Spleen (tissue), 11 donors: ENCODE measurements at regions not wholly inside any gene's neighbourhood (a gene's known extent, or its start where the extent isn't known, plus 50 kb on each side); places are given as distances from the start of the nearest gene placed in this dataset.

Experiments
- DNase-seq: peaks from one replicate; pipeline ENCODE4 v3.0.0-alpha.2; 2020
- H3K27ac ChIP-seq, 8 donors: fragments of 200-600 bp; sonication (generic) in 7 of 8; 1 replicate in 4 of 8; 2 replicates in 4 of 8; pipeline versions ENCODE4 v1.5.0 to v1.8.0; 2016 to 2021; ENCODE audit warnings: inconsistent platforms in 4 of 8, mild to moderate bottlenecking in 4 of 8, moderate library complexity in 1 of 8
- H3K27me3 ChIP-seq, 7 donors: fragments of 200-600 bp; sonication (generic) in 6 of 7; replicated peaks in 1 of 7; 1 replicate in 4 of 7; 2 replicates in 3 of 7; pipeline versions ENCODE4 v1.5.0 to v1.8.0; 2016 to 2021; ENCODE audit warnings: inconsistent platforms in 3 of 7, mild to moderate bottlenecking in 1 of 7
- H3K36me3 ChIP-seq, 6 donors: fragments of 200-600 bp; sonication (generic) in 5 of 6; 1 replicate in 4 of 6; 2 replicates in 2 of 6; pipeline versions ENCODE4 v1.5.0 to v1.8.0; 2016 to 2021; ENCODE audit warnings: inconsistent platforms in 2 of 6
- H3K4me1 ChIP-seq, 6 donors: fragments of 200-600 bp; sonication (generic) in 5 of 6; 1 replicate in 3 of 6; 2 replicates in 3 of 6; pipeline versions ENCODE4 v1.5.0 to v1.8.0; 2016 to 2021; ENCODE audit warnings: inconsistent platforms in 3 of 6
- H3K4me3 ChIP-seq, 8 donors: fragments of 200-600 bp; sonication (generic) in 7 of 8; 1 replicate in 4 of 8; 2 replicates in 4 of 8; pipeline versions ENCODE4 v1.5.0 to v1.8.0; 2016 to 2021; ENCODE audit warnings: inconsistent platforms in 4 of 8, mild to moderate bottlenecking in 4 of 8, moderate library complexity in 2 of 8
- H3K9me3 ChIP-seq, 8 donors: fragments of 200-600 bp; sonication (generic) in 7 of 8; 1 replicate in 4 of 8; 2 replicates in 4 of 8; pipeline versions ENCODE4 v1.5.0 to v1.8.0; 2016 to 2021; ENCODE audit warnings: inconsistent platforms in 4 of 8
- POLR2A ChIP-seq, 3 donors: fragments of 450-650 bp; IDR thresholded peaks; one replicate each; pipeline ENCODE4 v1.5.1; 2017; ENCODE audit warnings: antibody characterized with exemption in 3 of 3, mild to moderate bottlenecking in 1 of 3
- POLR2AphosphoS5 ChIP-seq, 3 donors: sonication (generic); formaldehyde crosslinking; IDR thresholded peaks; one replicate each; pipeline ENCODE4 v1.5.1; 2017; ENCODE audit warnings: antibody characterized with exemption in 3 of 3
- WGBS, 5 donors: extraction: QIAGEN DNeasy Blood & Tissue Kit in 3 of 5; methylation state at CpG; one replicate each; pipeline versions ENCODE4 v1.1.5 to v1.1.7; 2013 to 2018; 5-methylcytosine and 5-hydroxymethylcytosine counted together
- intact Hi-C: fragments of 100-400 bp; cut with DNase I; formaldehyde crosslinking; loops from one replicate; pipeline ENCODE4 v1.15.0; 2023; ENCODE audit warnings: low total_unique reads
- TF ChIP-seq, protein P1 (sequence below), 11 experiments: fragments of 200-600 bp in 7 of 11; fragments of 450-650 bp in 4 of 11; sonication (generic) in 4 of 11; IDR thresholded peaks in 8 of 11; conservative IDR thresholded peaks in 3 of 11; 1 replicate in 7 of 11; 2 replicates in 4 of 11; pipeline versions ENCODE4 v1.4.0 to v1.8.0; 2016 to 2021; ENCODE audit warnings: antibody characterized with exemption in 11 of 11, inconsistent platforms in 4 of 11, mild to moderate bottlenecking in 1 of 11
- donor health status: healthy with polysubstance abuse.
- donor health status: DM: no; HTN: no; CAD: no; lungs with moderate emphysema.
- donor health status: DM: no; HTN: no; CAD: no.
- donor health status: Bipolar disorder and iron deficiency.
- donor health status: healthy.
- donor health status: DM: no; HTN: no; CAD: no.
- donor health status: DM: yes; HTN: yes; CAD: no.

DNA sequence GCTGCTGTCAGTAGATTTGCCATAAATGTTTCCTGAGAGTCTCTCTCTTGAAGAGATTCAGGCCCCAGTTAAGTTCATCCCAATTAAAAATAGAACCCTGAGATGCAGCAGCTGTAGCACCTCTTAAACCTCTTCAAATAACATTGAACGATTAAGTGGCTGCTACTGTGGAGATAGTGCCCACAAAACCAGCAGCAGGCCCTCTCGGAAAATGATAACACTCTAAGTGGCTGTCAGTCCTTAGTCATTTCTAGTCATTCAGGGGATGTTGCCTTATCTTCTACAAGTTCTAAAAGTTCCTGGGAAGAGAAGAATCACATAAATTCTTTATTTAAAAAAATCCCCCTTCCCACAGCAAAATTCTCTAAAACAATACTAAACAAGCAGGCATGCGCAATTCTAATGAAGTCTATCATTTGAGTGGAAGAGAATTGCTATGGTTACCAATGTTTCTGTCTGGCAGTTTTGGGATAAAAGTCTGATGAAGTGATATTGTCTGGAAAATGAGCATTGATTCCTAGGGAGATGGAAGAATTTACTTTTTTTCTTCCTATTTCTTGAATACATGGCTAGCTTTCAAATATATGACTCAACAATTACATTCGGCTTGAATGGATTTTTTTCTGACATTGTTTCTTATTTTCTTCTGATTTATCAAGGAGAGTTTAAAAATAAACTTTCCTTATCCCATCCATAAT, 131.9 kb downstream of the TRMT11 start:
- Histone ChIP-seq H3K4me3 (no peak overlapping the region), H3K9me3 (no peaks in the 10 kb centered on the region), H3K36me3 (peaks cover 0 to 4% (median 0%) of the 10 kb centered on the region in 6 donors), H3K4me1 (no peaks in the 10 kb centered on the region), H3K27ac (no peak overlapping the region), H3K27me3 (no peaks in the 10 kb centered on the region)
- no peak for DNase-seq
- 71 to 86% (median 78%) methylated on average over 4 of the region's 4 CpGs for WGBS, 5 donors
- intact Hi-C loops: no loop called here
- TF ChIP-seq, protein P1, sequence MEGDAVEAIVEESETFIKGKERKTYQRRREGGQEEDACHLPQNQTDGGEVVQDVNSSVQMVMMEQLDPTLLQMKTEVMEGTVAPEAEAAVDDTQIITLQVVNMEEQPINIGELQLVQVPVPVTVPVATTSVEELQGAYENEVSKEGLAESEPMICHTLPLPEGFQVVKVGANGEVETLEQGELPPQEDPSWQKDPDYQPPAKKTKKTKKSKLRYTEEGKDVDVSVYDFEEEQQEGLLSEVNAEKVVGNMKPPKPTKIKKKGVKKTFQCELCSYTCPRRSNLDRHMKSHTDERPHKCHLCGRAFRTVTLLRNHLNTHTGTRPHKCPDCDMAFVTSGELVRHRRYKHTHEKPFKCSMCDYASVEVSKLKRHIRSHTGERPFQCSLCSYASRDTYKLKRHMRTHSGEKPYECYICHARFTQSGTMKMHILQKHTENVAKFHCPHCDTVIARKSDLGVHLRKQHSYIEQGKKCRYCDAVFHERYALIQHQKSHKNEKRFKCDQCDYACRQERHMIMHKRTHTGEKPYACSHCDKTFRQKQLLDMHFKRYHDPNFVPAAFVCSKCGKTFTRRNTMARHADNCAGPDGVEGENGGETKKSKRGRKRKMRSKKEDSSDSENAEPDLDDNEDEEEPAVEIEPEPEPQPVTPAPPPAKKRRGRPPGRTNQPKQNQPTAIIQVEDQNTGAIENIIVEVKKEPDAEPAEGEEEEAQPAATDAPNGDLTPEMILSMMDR (IDR thresholded peaks at IDR 0.05 in 8 of 11, conservative IDR thresholded peaks at IDR 0.05 in 3 of 11): no peak
- TF ChIP-seq POLR2A (IDR thresholded peaks at IDR 0.05) (no peak), POLR2AphosphoS5 (IDR thresholded peaks at IDR 0.05) (no peak)

DNA sequence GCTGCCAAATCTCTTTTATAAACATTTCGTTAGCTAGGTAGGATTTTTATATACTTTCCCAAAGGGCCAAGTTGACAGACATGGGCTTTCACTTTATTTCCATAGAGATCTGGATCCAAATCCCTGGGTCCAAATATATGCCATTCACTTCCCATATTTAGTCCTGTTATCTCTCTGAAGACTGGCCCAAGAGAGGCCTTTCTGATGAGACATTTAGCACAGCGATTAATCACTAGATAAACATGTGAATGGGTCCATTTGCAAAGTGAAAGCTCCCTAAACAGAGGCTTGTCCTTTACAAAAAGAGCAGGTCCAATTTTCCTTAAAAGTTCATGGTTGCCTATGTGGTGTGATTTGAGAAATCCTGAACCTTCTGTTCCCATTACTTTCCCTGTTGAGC, 132.6 kb downstream of the TRMT11 start:
- no peak overlapping the region for H3K4me3 ChIP-seq
- no peak for DNase-seq
- H3K36me3 ChIP-seq: peaks cover 0 to 4% (median 0%) of the 10 kb centered on the region in 6 donors
- intact Hi-C loops: no loop called here
- WGBS, 5 donors: 88 to 97% (median 96%) methylated on average over 2 of the region's 2 CpGs
- H3K27me3 ChIP-seq: no peaks in the 10 kb centered on the region
- TF ChIP-seq, protein P1 (IDR thresholded peaks at IDR 0.05 in 8 of 11, conservative IDR thresholded peaks at IDR 0.05 in 3 of 11): no peak
- TF ChIP-seq POLR2AphosphoS5 (IDR thresholded peaks at IDR 0.05) (no peak), POLR2A (IDR thresholded peaks at IDR 0.05) (no peak)
- H3K9me3 ChIP-seq: no peaks in the 10 kb centered on the region
- H3K27ac ChIP-seq: no peak overlapping the region
- H3K4me1 ChIP-seq: no peaks in the 10 kb centered on the region

DNA sequence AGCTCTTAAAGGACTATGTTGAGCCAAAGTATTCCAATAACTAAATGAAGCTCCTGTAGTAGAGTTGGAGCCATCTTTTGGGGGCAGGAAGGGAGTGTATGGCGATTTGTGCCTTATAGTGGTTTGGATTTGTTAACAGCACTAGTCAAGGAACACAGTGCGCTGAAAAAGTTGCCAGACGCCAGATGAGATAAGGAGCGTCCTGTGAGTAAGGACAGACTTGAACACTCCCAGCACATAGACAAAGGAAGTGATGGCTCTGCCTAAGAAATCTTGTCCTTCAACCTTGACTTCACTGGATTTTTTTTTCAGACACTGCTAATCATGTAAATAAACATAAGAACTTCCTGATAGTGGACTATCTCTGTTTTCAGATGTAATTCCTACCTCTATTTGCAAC, 136.9 kb downstream of the TRMT11 start:
- Histone ChIP-seq H3K4me3 (no peak overlapping the region), H3K36me3 (no peaks in the 10 kb centered on the region), H3K9me3 (no peaks in the 10 kb centered on the region), H3K27me3 (no peaks in the 10 kb centered on the region), H3K4me1 (no peaks in the 10 kb centered on the region), H3K27ac (no peak overlapping the region)
- intact Hi-C loops: no loop called here
- 73 to 86% (median 76%) methylated on average over 4 of the region's 4 CpGs for WGBS, 5 donors
- TF ChIP-seq, protein P1 (IDR thresholded peaks at IDR 0.05 in 8 of 11, conservative IDR thresholded peaks at IDR 0.05 in 3 of 11): no peak
- TF ChIP-seq POLR2AphosphoS5 (IDR thresholded peaks at IDR 0.05) (no peak), POLR2A (IDR thresholded peaks at IDR 0.05) (no peak)
- DNase-seq: no peak

DNA sequence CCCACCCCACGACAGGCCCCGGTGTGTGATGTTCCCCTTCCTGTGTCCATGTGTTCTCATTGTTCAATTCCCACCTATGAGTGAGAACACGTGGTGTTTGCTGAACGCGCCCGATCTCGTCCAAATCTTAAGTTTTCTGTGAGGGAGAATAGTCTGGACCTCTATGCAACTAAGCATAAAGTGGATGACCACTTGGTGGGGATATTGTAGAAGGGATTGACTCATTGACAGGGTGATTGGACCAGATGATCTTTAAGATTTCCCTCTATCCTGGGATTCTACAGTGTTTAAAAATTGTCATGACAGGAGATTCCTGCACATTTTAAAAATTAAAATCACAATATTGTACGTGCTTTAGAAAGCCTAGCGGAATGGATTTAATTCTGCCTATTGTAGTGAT, 141.3 kb downstream of the TRMT11 start:
- H3K36me3 ChIP-seq: peaks cover 0 to 23% (median 0%) of the 10 kb centered on the region in 6 donors
- H3K4me1 ChIP-seq: no peaks in the 10 kb centered on the region
- TF ChIP-seq POLR2AphosphoS5 (IDR thresholded peaks at IDR 0.05) (no peak), POLR2A (IDR thresholded peaks at IDR 0.05) (no peak)
- TF ChIP-seq, protein P1 (IDR thresholded peaks at IDR 0.05 in 8 of 11, conservative IDR thresholded peaks at IDR 0.05 in 3 of 11): no peak
- no peaks in the 10 kb centered on the region for H3K9me3 ChIP-seq
- no peak overlapping the region for H3K27ac ChIP-seq
- no peak for DNase-seq
- 79 to 91% (median 89%) methylated on average over 7 to 9 of the region's 9 CpGs for WGBS, 5 donors
- no peak overlapping the region for H3K4me3 ChIP-seq
- H3K27me3 ChIP-seq: no peaks in the 10 kb centered on the region
- intact Hi-C loops: no loop called here
